H9 (cell line): ENCODE measurements at regions not wholly inside any gene's neighbourhood (a gene's known extent, or its start where the extent isn't known, plus 50 kb on each side); places are given as distances from the start of the nearest gene placed in this dataset.

Source experiments
- DNase-seq: peaks from one replicate; pipeline ENCODE4 v3.0.0-alpha.2; 2017
- H2AFZ ChIP-seq: one replicate; pipeline ENCODE4 v1.6.1; 2013; ENCODE audit warnings: mild to moderate bottlenecking, low read length, control low read depth, moderate library complexity
- H2AK5ac ChIP-seq: 2 replicates; pipeline ENCODE4 v1.6.1; 2013; ENCODE audit warnings: low read length, control low read depth, mixed read lengths; ENCODE audit not compliant: insufficient read length
- H2BK120ac ChIP-seq: one replicate; pipeline ENCODE4 v1.6.1; 2013; ENCODE audit warnings: low read depth, mild to moderate bottlenecking, low read length, control low read depth, inconsistent platforms; ENCODE audit not compliant: poor library complexity, severe bottlenecking
- H2BK12ac ChIP-seq: 2 replicates; pipeline ENCODE4 v1.6.1; 2013; ENCODE audit warnings: low read length, control low read depth, mixed read lengths, low read depth; ENCODE audit not compliant: insufficient read length
- H2BK15ac ChIP-seq: 2 replicates; pipeline ENCODE4 v1.6.1; 2013; ENCODE audit warnings: low read depth, low read length, control low read depth
- H2BK20ac ChIP-seq: one replicate; pipeline ENCODE4 v1.6.1; 2013; ENCODE audit warnings: low read depth, mild to moderate bottlenecking, low read length, control low read depth, inconsistent platforms; ENCODE audit not compliant: poor library complexity, severe bottlenecking
- H2BK5ac ChIP-seq: 2 replicates; pipeline ENCODE4 v1.6.1; 2013; ENCODE audit warnings: low read length, control low read depth, mixed read lengths; ENCODE audit not compliant: insufficient read length
- H3K14ac ChIP-seq: 2 replicates; pipeline ENCODE4 v1.6.1; 2013; ENCODE audit warnings: low read length, control low read depth; ENCODE audit not compliant: insufficient read depth
- H3K18ac ChIP-seq: 2 replicates; pipeline ENCODE4 v1.6.1; 2013; ENCODE audit warnings: low read depth, mild to moderate bottlenecking, mixed read lengths, low read length, control low read depth; ENCODE audit not compliant: insufficient read length
- H3K23ac ChIP-seq: 2 replicates; pipeline ENCODE4 v1.6.1; 2013; ENCODE audit warnings: low read length, control low read depth, mixed read lengths, low read depth; ENCODE audit not compliant: insufficient read length
- H3K23me2 ChIP-seq: 2 replicates; pipeline ENCODE4 v1.6.1; 2013; ENCODE audit warnings: low read depth, mild to moderate bottlenecking, mixed read lengths, low read length, control low read depth; ENCODE audit not compliant: insufficient read length, poor library complexity, severe bottlenecking
- H3K27ac ChIP-seq: 2 replicates; pipeline ENCODE4 v1.5.1; 2013; ENCODE audit warnings: low read length, control low read depth, mixed read lengths, low read depth; ENCODE audit not compliant: insufficient read length
- H3K27me3 ChIP-seq: 2 replicates; pipeline ENCODE4 v1.6.1; 2013; ENCODE audit warnings: low read length, control low read depth, inconsistent platforms; ENCODE audit not compliant: insufficient read depth
- H3K4ac ChIP-seq: 2 replicates; pipeline ENCODE4 v1.6.1; 2013; ENCODE audit warnings: low read depth, mild to moderate bottlenecking, control low read depth, inconsistent platforms, low read length, moderate library complexity
- H3K4me1 ChIP-seq: 2 replicates; pipeline ENCODE4 v1.6.1; 2013; ENCODE audit warnings: low read length, control low read depth, inconsistent platforms; ENCODE audit not compliant: insufficient read depth
- H3K4me2 ChIP-seq: 2 replicates; pipeline ENCODE4 v1.6.1; 2013; ENCODE audit warnings: low read length, control low read depth, mixed read lengths; ENCODE audit not compliant: insufficient read length, insufficient read depth
- H3K56ac ChIP-seq: 2 replicates; pipeline ENCODE4 v1.6.1; 2013; ENCODE audit warnings: low read depth, mild to moderate bottlenecking, mixed read lengths, low read length, control low read depth; ENCODE audit not compliant: insufficient read length
- H3K79me1 ChIP-seq: 2 replicates; pipeline ENCODE4 v1.6.1; 2013; ENCODE audit warnings: low read depth, mild to moderate bottlenecking, moderate library complexity, low read length, control low read depth, inconsistent platforms; ENCODE audit not compliant: insufficient read depth, poor library complexity, severe bottlenecking
- H3K79me2 ChIP-seq: 2 replicates; pipeline ENCODE4 v1.6.1; 2013; ENCODE audit warnings: low read length, control low read depth, inconsistent platforms; ENCODE audit not compliant: insufficient read depth
- H3K9ac ChIP-seq: 2 replicates; pipeline ENCODE4 v1.6.1; 2013; ENCODE audit warnings: low read length, control low read depth, mixed read lengths; ENCODE audit not compliant: insufficient read length; ENCODE audit errors: extremely low read depth
- H3K9me3 ChIP-seq: one replicate; pipeline ENCODE4 v1.6.1; 2013; ENCODE audit warnings: low read depth, low read length, inconsistent platforms; ENCODE audit not compliant: control insufficient read depth
- H3T11ph ChIP-seq: one replicate; pipeline ENCODE4 v1.6.1; 2013; ENCODE audit warnings: mild to moderate bottlenecking, low read length, control low read depth, inconsistent platforms
- H4K20me1 ChIP-seq: one replicate; pipeline ENCODE4 v1.6.1; 2013; ENCODE audit not compliant: control insufficient read depth, insufficient read length, insufficient read depth
- H4K5ac ChIP-seq: 2 replicates; pipeline ENCODE4 v1.6.1; 2013; ENCODE audit warnings: low read depth, mild to moderate bottlenecking, mixed read lengths, low read length, control low read depth; ENCODE audit not compliant: insufficient read length
- H4K8ac ChIP-seq: replicated peaks from 2 replicates; pipeline ENCODE4 v1.6.1; 2013; ENCODE audit warnings: low read length, control low read depth, mixed read lengths, low read depth; ENCODE audit not compliant: insufficient read length
- H4K91ac ChIP-seq: 2 replicates; pipeline ENCODE4 v1.6.1; 2013; ENCODE audit warnings: low read depth, mild to moderate bottlenecking, moderate library complexity, mixed read lengths, low read length, control low read depth; ENCODE audit not compliant: insufficient read length
- H3K27ac Mint-ChIP-seq, 3 experiments: 2 replicates in 2 of 3; 3 replicates in 1 of 3; pipeline ENCODE4 v1.8.0; 2020 to 2021; ENCODE audit warnings: mixed read lengths in 3 of 3, mild to moderate bottlenecking in 1 of 3, moderate library complexity in 1 of 3
- H3K27me3 Mint-ChIP-seq: 2 replicates; pipeline ENCODE4 v1.8.0; 2021; ENCODE audit warnings: low read depth, mild to moderate bottlenecking, moderate library complexity, mixed read lengths
- H3K36me3 Mint-ChIP-seq, 3 experiments: 2 replicates in 2 of 3; 3 replicates in 1 of 3; pipeline ENCODE4 v1.8.0; 2020 to 2021; ENCODE audit warnings: low read depth in 3 of 3, mixed read lengths in 3 of 3; ENCODE audit not compliant: insufficient read depth in 1 of 3
- H3K4me1 Mint-ChIP-seq, 2 experiments: 2 replicates each; pipeline ENCODE4 v1.8.0; 2020; ENCODE audit warnings: mixed read lengths in 2 of 2
- H3K4me3 Mint-ChIP-seq, 2 experiments: 2 replicates in 1 of 2; 3 replicates in 1 of 2; pipeline ENCODE4 v1.8.0; 2020 to 2021; ENCODE audit warnings: mild to moderate bottlenecking in 2 of 2, mixed read lengths in 2 of 2, moderate library complexity in 1 of 2
- H3K9me3 Mint-ChIP-seq, 2 experiments: 2 replicates in 1 of 2; 3 replicates in 1 of 2; pipeline ENCODE4 v1.8.0; 2020; ENCODE audit warnings: mild to moderate bottlenecking in 2 of 2, mixed read lengths in 2 of 2, moderate library complexity in 1 of 2
- WGBS: extraction: QIAGEN DNeasy Blood & Tissue Kit; methylation state at CpG from one replicate; pipeline ENCODE4 v1.1.7; 2013; ENCODE audit warnings: missing lambda C conversion rate, low lambda C conversion rate, mixed read lengths; ENCODE audit not compliant: insufficient read length; ENCODE audit errors: extremely low coverage; 5-methylcytosine and 5-hydroxymethylcytosine counted together
- TF ChIP-seq, protein P1 (sequence below): fragments of 200-600 bp; sonication (generic); conservative IDR thresholded peaks from 3 replicates; pipeline ENCODE4 v1.8.0; 2021; ENCODE audit warnings: antibody characterized with exemption, mild to moderate bottlenecking

DNA sequence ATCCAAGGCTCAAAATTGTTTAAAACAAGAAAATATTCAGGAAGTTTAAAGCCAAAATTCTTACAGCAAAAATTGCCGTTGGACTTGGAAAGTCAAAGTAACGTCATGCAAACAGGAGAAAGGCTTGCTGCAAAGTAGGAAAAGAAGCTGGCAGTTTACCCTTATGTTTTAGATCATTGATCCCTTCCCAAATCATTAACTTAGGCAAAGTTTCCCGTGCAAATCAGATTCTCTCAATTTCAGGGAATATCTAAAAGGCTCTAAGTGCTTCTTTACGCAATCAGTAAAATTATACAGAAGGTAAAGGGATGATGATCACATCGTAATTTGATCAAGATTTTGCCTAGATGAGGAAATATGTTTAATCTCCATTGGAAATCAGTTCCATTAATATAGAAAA is 197.5 kb downstream of the ALDH8A1 start:
- no peak overlapping the region for H3K27ac ChIP-seq
- no peak overlapping the region for H2BK15ac ChIP-seq
- H2BK12ac ChIP-seq = no peak overlapping the region
- Mint-ChIP-seq H3K9me3 (no peaks in the 10 kb centered on the region), H3K27ac (no peak overlapping the region), H3K4me3 (no peak overlapping the region), H3K27me3 (no peaks in the 10 kb centered on the region), H3K36me3 (no peaks in the 10 kb centered on the region), H3K4me1 (peaks cover 5% of the 10 kb centered on the region in 2 experiments; a peak in 3 of 4 replicates)
- H3K18ac ChIP-seq = no peak overlapping the region
- H4K8ac ChIP-seq = no peak overlapping the region
- WGBS = no CpG with 5 or more reads among the region's 5 CpGs
- no peaks in the 10 kb centered on the region for H3K9me3 ChIP-seq
- no peak overlapping the region for H3T11ph ChIP-seq
- H3K27me3 ChIP-seq = no peaks in the 10 kb centered on the region
- no peak for DNase-seq
- H4K20me1 ChIP-seq = no peaks in the 10 kb centered on the region
- no peak overlapping the region for H4K5ac ChIP-seq
- H3K14ac ChIP-seq = no peak overlapping the region
- no peak overlapping the region for H2BK120ac ChIP-seq
- no peak overlapping the region for H2AFZ ChIP-seq
- H3K4ac ChIP-seq = no peak overlapping the region
- no peaks in the 10 kb centered on the region for H3K79me2 ChIP-seq
- H3K56ac ChIP-seq = no peak overlapping the region
- H2BK20ac ChIP-seq = no peak overlapping the region
- H3K4me1 ChIP-seq = no peaks in the 10 kb centered on the region
- H3K9ac ChIP-seq = no peak overlapping the region
- H3K23ac ChIP-seq = no peak overlapping the region
- H4K91ac ChIP-seq = no peak overlapping the region
- no peak overlapping the region for H2BK5ac ChIP-seq
- TF ChIP-seq, protein P1, sequence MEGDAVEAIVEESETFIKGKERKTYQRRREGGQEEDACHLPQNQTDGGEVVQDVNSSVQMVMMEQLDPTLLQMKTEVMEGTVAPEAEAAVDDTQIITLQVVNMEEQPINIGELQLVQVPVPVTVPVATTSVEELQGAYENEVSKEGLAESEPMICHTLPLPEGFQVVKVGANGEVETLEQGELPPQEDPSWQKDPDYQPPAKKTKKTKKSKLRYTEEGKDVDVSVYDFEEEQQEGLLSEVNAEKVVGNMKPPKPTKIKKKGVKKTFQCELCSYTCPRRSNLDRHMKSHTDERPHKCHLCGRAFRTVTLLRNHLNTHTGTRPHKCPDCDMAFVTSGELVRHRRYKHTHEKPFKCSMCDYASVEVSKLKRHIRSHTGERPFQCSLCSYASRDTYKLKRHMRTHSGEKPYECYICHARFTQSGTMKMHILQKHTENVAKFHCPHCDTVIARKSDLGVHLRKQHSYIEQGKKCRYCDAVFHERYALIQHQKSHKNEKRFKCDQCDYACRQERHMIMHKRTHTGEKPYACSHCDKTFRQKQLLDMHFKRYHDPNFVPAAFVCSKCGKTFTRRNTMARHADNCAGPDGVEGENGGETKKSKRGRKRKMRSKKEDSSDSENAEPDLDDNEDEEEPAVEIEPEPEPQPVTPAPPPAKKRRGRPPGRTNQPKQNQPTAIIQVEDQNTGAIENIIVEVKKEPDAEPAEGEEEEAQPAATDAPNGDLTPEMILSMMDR = no peak
- no peak overlapping the region for H3K4me2 ChIP-seq
- H2AK5ac ChIP-seq = no peak overlapping the region
- H3K23me2 ChIP-seq = no peaks in the 10 kb centered on the region
- H3K79me1 ChIP-seq = no peaks in the 10 kb centered on the region
